HepG2 (cell line): ENCODE measurements at regions not wholly inside any gene's neighbourhood (a gene's known extent, or its start where the extent isn't known, plus 50 kb on each side); places are given as distances from the start of the nearest gene placed in this dataset.

Source experiments
- ATAC-seq: fragments of 200-7000 bp; cut with Tn5 transposase; 3 replicates; pipeline ENCODE4 v1.9.1; 2020; ENCODE audit warnings: mild to moderate bottlenecking, moderate library complexity
- BruUV-seq: library from RNA; stranded (reverse); fragments of 400-500 nt; replicated peaks from 2 replicates; lab custom pipeline; 2021; lab: Mats Ljungman, UMichigan
- CTCF ChIA-PET: fragments of 300-600 bp; formaldehyde crosslinking; extraction: SDS; loops from one replicate; lab custom pipeline; 2021; ENCODE audit warnings: low total read pairs, inconsistent platforms, low intra/inter-chr PET ratio; lab: Yijun Ruan, JAX
- POLR2A ChIA-PET: fragments of 350-600 bp; sonication (Branson Sonifier 250); formaldehyde crosslinking; loops from one replicate; lab custom pipeline; 2020; ENCODE audit warnings: antibody characterized with exemption, inconsistent platforms; lab: Yijun Ruan, JAX
- DNase-seq: peaks from one replicate; pipeline ENCODE4 v3.0.0-alpha.2; 2015; ENCODE audit warnings: low spot score
- FAIRE-seq: peaks from 3 replicates; lab custom pipeline; 2011; peaks lifted over from hg19 to GRCh38; lab: Jason Lieb, UNC
- H2AFZ ChIP-seq: one replicate; pipeline ENCODE4 v1.6.1; 2011; ENCODE audit warnings: low read length, inconsistent platforms
- H3K27ac ChIP-seq: fragments of 300-600 bp; 3 replicates; pipeline ENCODE4 v1.8.0; 2011; ENCODE audit warnings: mixed run types, mild to moderate bottlenecking, mixed read lengths, low read length, inconsistent platforms; ENCODE audit not compliant: insufficient read depth; ENCODE audit errors: extremely low read length
- H3K27me3 ChIP-seq, 2 experiments: fragments of 200-600 bp in 1 of 2; 2 replicates in 1 of 2; 3 replicates in 1 of 2; pipeline versions ENCODE4 v1.6.0 to v1.8.0; 2011; ENCODE audit warnings: low read length in 2 of 2, mild to moderate bottlenecking in 2 of 2, moderate library complexity in 2 of 2, inconsistent platforms in 1 of 2; ENCODE audit not compliant: insufficient read depth in 2 of 2, control insufficient read depth in 1 of 2
- H3K36me3 ChIP-seq, 2 experiments: fragments of 200-600 bp in 1 of 2; replicated peaks in 1 of 2; 2 replicates in 1 of 2; 3 replicates in 1 of 2; pipeline versions ENCODE4 v1.5.1 to v1.8.0; 2011; ENCODE audit warnings: low read length in 2 of 2, inconsistent platforms in 1 of 2; ENCODE audit not compliant: insufficient read depth in 2 of 2, control insufficient read depth in 1 of 2
- H3K4me1 ChIP-seq: 2 replicates; pipeline ENCODE4 v1.5.1; 2012; ENCODE audit warnings: low read length, inconsistent platforms; ENCODE audit not compliant: insufficient read depth
- H3K4me2 ChIP-seq: 2 replicates; pipeline ENCODE4 v1.6.0; 2011; ENCODE audit warnings: low read depth, low read length, inconsistent platforms
- H3K4me3 ChIP-seq, 3 experiments: fragments of 200-600 bp in 1 of 3; sonication (generic), shearing (Covaris generic) in 1 of 3; replicated peaks in 1 of 3; 2 replicates each; pipeline ENCODE4 v1.5.1; 2011 to 2016; ENCODE audit warnings: low read length in 3 of 3, inconsistent platforms in 2 of 3, low read depth in 2 of 3, mild to moderate bottlenecking in 2 of 3, control low read depth in 1 of 3, mixed read lengths in 1 of 3; ENCODE audit not compliant: insufficient read depth in 1 of 3
- H3K79me2 ChIP-seq: one replicate; pipeline ENCODE4 v1.6.1; 2011; ENCODE audit warnings: low read length, inconsistent platforms; ENCODE audit not compliant: insufficient read depth
- H3K9ac ChIP-seq: 2 replicates; pipeline ENCODE4 v1.6.0; 2011; ENCODE audit warnings: mild to moderate bottlenecking, low read depth, low read length, inconsistent platforms; ENCODE audit not compliant: insufficient read depth
- H3K9me3 ChIP-seq: 2 replicates; pipeline ENCODE4 v1.5.1; 2012; ENCODE audit warnings: mild to moderate bottlenecking, low read length
- H4K20me1 ChIP-seq: 2 replicates; pipeline ENCODE4 v1.6.0; 2011; ENCODE audit warnings: inconsistent platforms, mild to moderate bottlenecking, low read length, moderate library complexity; ENCODE audit not compliant: insufficient read depth
- AGO2 ChIP-seq: fragments of 200-400 bp; formaldehyde crosslinking; optimal IDR thresholded peaks from 2 replicates; pipeline ENCODE3; 2017; ENCODE audit warnings: mild to moderate bottlenecking, low read depth, low read length, moderate library complexity
- HNRNPLL ChIP-seq: fragments of 200-400 bp; formaldehyde crosslinking; IDR thresholded peaks from 2 replicates; pipeline ENCODE4 v1.6.1; 2017; ENCODE audit warnings: mild to moderate bottlenecking, low read depth, low read length; ENCODE audit not compliant: poor library complexity, severe bottlenecking
- POGZ ChIP-seq: sonication (generic); formaldehyde crosslinking; IDR thresholded peaks from 2 replicates; pipeline ENCODE4 v1.4.0; 2020; ENCODE audit warnings: mild to moderate bottlenecking, missing genetic modification reagents
- RCOR2 ChIP-seq: IDR thresholded peaks from 2 replicates; pipeline ENCODE4 v1.6.1; 2016; ENCODE audit warnings: missing biosample characterization, missing genetic modification reagents
- ZKSCAN5 ChIP-seq: sonication (generic); formaldehyde crosslinking; IDR thresholded peaks from 2 replicates; pipeline ENCODE4 v1.5.1; 2020; ENCODE audit warnings: mild to moderate bottlenecking, missing genetic modification reagents
- ZMYM4 ChIP-seq: sonication (generic); formaldehyde crosslinking; IDR thresholded peaks from 2 replicates; pipeline ENCODE4 v1.8.1; 2023; ENCODE audit warnings: mild to moderate bottlenecking, missing genetic modification reagents
- ZNF329 ChIP-seq: sonication (generic); formaldehyde crosslinking; IDR thresholded peaks from 2 replicates; pipeline ENCODE4 v1.9.0; 2021; ENCODE audit warnings: low read depth, mild to moderate bottlenecking, missing genetic modification reagents
- WGBS: methylation state at CpG from one replicate; pipeline ENCODE4 v1.1.6; 2017; ENCODE audit warnings: low lambda C conversion rate; 5-methylcytosine and 5-hydroxymethylcytosine counted together
- in situ Hi-C: cut with HindIII; loops from 2 replicates; pipeline ENCODE4 v1.10.0; 2017; ENCODE audit warnings: low pct_unique_long_range_greater_than_20kb; ENCODE audit not compliant: extremely low pct_ligation_motif_present
- intact Hi-C: fragments of 100-400 bp; cut with micrococcal nuclease; formaldehyde crosslinking; loops from one replicate; pipeline ENCODE4 v1.10.0; 2022; ENCODE audit not compliant: unreplicated experiment
- TF ChIP-seq, protein P1 (sequence below): sonication (generic); IDR thresholded peaks from 2 replicates; pipeline ENCODE4 v1.6.1; 2016; ENCODE audit warnings: low read depth, borderline replicate concordance
- TF ChIP-seq, protein P2 (sequence below): sonication (generic); formaldehyde crosslinking; IDR thresholded peaks from 2 replicates; pipeline ENCODE4 v1.4.0; 2020; ENCODE audit warnings: missing genetic modification reagents, borderline replicate concordance
- TF ChIP-seq, protein P3 (sequence below): sonication (generic); formaldehyde crosslinking; conservative IDR thresholded peaks from 2 replicates; pipeline ENCODE4 v1.8.0; 2022; ENCODE audit warnings: mild to moderate bottlenecking, moderate library complexity, missing genetic modification reagents
- TF ChIP-seq, protein P4 (sequence below): sonication (generic); formaldehyde crosslinking; conservative IDR thresholded peaks from 2 replicates; pipeline ENCODE4 v1.5.0; 2020; ENCODE audit warnings: missing genetic modification reagents

DNA sequence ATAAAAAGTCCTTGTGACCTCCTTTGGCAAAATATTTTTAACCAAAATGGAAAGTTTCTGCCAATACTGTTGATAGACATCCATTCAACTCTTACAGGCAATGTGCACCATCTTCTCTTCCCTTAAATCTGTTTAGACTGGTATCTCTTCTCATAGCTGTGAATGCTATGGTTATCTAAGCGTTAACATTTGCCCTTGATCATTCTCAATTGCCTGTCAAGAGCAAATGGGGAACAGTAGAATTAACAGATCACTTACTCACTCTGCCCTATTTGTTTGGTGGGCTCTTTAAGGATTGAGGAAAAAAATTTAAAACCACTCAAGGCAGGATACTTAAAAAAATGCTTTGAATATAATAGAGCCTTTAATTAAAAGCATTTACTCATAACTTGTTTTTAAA lies 808.4 kb downstream of the NXPH1 start:
- H3K27ac ChIP-seq = no peak overlapping the region
- no peaks in the 10 kb centered on the region for H3K27me3 ChIP-seq
- in situ Hi-C loops (no loop called here), intact Hi-C loops (no loop called here)
- peaks cover 55% of the 10 kb centered on the region for H3K9me3 ChIP-seq
- DNase-seq (no peak), FAIRE-seq (no peak), ATAC-seq (no peak)
- BruUV-seq = no TSS peak
- no peak overlapping the region for H2AFZ ChIP-seq
- no peaks in the 10 kb centered on the region for H3K36me3 ChIP-seq
- no peaks in the 10 kb centered on the region for H3K79me2 ChIP-seq
- 15% methylated on average over 1 of the region's 1 CpG for WGBS
- H3K9ac ChIP-seq = no peak overlapping the region
- H3K4me2 ChIP-seq = no peak overlapping the region
- H3K4me1 ChIP-seq = no peaks in the 10 kb centered on the region
- TF ChIP-seq POGZ (CRISPR knock-in tag) (no peak), HNRNPLL (no peak), ZKSCAN5 (CRISPR knock-in tag) (no peak)
- TF ChIP-seq, protein P1, sequence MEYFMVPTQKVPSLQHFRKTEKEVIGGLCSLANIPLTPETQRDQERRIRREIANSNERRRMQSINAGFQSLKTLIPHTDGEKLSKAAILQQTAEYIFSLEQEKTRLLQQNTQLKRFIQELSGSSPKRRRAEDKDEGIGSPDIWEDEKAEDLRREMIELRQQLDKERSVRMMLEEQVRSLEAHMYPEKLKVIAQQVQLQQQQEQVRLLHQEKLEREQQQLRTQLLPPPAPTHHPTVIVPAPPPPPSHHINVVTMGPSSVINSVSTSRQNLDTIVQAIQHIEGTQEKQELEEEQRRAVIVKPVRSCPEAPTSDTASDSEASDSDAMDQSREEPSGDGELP = no peak
- ChIA-PET POLR2A (no interaction called here), CTCF (no interaction called here)
- no peaks in the 10 kb centered on the region for H4K20me1 ChIP-seq
- H3K4me3 ChIP-seq = no peak overlapping the region

DNA sequence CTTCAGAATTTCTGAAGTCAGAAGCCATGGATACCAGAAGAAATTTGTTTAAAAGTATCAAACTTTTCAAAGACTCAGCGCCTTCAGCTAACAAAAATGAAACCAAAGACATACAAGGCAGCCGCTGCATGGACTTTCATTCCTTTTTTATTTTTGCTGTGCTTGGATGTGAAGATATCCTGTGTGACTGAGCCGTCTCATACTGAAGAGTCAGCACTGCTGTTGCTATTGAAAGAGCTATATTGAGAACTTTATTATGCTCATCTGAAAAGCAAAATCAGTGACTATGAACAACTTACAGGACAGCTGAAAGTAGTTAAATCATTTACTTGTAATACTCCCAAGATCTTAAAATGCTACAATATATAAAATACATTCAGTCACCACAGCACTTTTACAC lies 809.2 kb downstream of the NXPH1 start:
- Histone ChIP-seq H3K36me3 (no peaks in the 10 kb centered on the region), H2AFZ (no peak overlapping the region), H3K27ac (no peak overlapping the region), H3K4me1 (no peaks in the 10 kb centered on the region), H3K9ac (no peak overlapping the region), H3K27me3 (no peaks in the 10 kb centered on the region), H4K20me1 (no peaks in the 10 kb centered on the region), H3K79me2 (no peaks in the 10 kb centered on the region), H3K9me3 (peaks cover 57% of the 10 kb centered on the region), H3K4me2 (no peak overlapping the region), H3K4me3 (no peak overlapping the region)
- intact Hi-C loops = no loop called here
- WGBS = 4% methylated on average over 3 of the region's 3 CpGs
- in situ Hi-C loops = no loop called here
- ATAC-seq = no peak
- no peak for DNase-seq
- FAIRE-seq = no peak
- no TSS peak for BruUV-seq
- POLR2A ChIA-PET = no interaction called here
- CTCF ChIA-PET = no interaction called here
- TF ChIP-seq RCOR2 (CRISPR knock-in tag) (no peak), AGO2 (no peak), ZNF329 (CRISPR knock-in tag) (no peak), ZMYM4 (no peak)
- TF ChIP-seq, protein P2, sequence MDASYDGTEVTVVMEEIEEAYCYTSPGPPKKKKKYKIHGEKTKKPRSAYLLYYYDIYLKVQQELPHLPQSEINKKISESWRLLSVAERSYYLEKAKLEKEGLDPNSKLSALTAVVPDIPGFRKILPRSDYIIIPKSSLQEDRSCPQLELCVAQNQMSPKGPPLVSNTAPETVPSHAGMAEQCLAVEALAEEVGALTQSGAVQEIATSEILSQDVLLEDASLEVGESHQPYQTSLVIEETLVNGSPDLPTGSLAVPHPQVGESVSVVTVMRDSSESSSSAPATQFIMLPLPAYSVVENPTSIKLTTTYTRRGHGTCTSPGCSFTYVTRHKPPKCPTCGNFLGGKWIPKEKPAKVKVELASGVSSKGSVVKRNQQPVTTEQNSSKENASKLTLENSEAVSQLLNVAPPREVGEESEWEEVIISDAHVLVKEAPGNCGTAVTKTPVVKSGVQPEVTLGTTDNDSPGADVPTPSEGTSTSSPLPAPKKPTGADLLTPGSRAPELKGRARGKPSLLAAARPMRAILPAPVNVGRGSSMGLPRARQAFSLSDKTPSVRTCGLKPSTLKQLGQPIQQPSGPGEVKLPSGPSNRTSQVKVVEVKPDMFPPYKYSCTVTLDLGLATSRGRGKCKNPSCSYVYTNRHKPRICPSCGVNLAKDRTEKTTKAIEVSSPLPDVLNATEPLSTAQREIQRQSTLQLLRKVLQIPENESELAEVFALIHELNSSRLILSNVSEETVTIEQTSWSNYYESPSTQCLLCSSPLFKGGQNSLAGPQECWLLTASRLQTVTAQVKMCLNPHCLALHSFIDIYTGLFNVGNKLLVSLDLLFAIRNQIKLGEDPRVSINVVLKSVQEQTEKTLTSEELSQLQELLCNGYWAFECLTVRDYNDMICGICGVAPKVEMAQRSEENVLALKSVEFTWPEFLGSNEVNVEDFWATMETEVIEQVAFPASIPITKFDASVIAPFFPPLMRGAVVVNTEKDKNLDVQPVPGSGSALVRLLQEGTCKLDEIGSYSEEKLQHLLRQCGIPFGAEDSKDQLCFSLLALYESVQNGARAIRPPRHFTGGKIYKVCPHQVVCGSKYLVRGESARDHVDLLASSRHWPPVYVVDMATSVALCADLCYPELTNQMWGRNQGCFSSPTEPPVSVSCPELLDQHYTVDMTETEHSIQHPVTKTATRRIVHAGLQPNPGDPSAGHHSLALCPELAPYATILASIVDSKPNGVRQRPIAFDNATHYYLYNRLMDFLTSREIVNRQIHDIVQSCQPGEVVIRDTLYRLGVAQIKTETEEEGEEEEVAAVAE = no peak
- TF ChIP-seq, protein P3, sequence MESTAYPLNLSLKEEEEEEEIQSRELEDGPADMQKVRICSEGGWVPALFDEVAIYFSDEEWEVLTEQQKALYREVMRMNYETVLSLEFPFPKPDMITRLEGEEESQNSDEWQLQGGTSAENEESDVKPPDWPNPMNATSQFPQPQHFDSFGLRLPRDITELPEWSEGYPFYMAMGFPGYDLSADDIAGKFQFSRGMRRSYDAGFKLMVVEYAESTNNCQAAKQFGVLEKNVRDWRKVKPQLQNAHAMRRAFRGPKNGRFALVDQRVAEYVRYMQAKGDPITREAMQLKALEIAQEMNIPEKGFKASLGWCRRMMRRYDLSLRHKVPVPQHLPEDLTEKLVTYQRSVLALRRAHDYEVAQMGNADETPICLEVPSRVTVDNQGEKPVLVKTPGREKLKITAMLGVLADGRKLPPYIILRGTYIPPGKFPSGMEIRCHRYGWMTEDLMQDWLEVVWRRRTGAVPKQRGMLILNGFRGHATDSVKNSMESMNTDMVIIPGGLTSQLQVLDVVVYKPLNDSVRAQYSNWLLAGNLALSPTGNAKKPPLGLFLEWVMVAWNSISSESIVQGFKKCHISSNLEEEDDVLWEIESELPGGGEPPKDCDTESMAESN = no peak
- TF ChIP-seq, protein P4, sequence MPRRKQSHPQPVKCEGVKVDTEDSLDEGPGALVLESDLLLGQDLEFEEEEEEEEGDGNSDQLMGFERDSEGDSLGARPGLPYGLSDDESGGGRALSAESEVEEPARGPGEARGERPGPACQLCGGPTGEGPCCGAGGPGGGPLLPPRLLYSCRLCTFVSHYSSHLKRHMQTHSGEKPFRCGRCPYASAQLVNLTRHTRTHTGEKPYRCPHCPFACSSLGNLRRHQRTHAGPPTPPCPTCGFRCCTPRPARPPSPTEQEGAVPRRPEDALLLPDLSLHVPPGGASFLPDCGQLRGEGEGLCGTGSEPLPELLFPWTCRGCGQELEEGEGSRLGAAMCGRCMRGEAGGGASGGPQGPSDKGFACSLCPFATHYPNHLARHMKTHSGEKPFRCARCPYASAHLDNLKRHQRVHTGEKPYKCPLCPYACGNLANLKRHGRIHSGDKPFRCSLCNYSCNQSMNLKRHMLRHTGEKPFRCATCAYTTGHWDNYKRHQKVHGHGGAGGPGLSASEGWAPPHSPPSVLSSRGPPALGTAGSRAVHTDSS (CRISPR knock-in tag) = no peak
